HL-60/S4 treated with retinoic acid at 250 ng/mL for 4 days and 3 days (cell line): ENCODE measurements at regions not wholly inside any gene's neighbourhood (a gene's known extent, or its start where the extent isn't known, plus 50 kb on each side); places are given as distances from the start of the nearest gene placed in this dataset.

Experiments
- in situ Hi-C: fragments of 300-500 bp; cut with MboI; formaldehyde crosslinking; loops from 2 replicates; pipeline ENCODE4 v1.7.0; 2022; ENCODE audit warnings: low sequenced_read_pairs

GRCh38 chr11:115740324-115740723, 236.1 kb upstream of the CADM1 start:
- in situ Hi-C loops = no loop called here

- in situ Hi-C loops = no loop called here
These were observed 235.7 kb upstream of the CADM1 start for GRCh38 chr11:115739878-115740277.

GRCh38 chr11:115739146-115739545, 234.9 kb upstream of the CADM1 start:
- in situ Hi-C loops = no loop called here

GRCh38 chr11:115737875-115738274, 233.7 kb upstream of the CADM1 start:
- in situ Hi-C loops = no loop called here

- in situ Hi-C loops = no loop called here
These were observed 231.9 kb upstream of the CADM1 start for GRCh38 chr11:115736146-115736545.

GRCh38 chr11:115724666-115725065, 220.5 kb upstream of the CADM1 start:
- in situ Hi-C loops = loop anchor here (25.0 kb wide), 1 partner anchor 387 kb away; no protein-coding TSS in a partner anchor

- in situ Hi-C loops = loop anchor here (25.0 kb wide), 1 partner anchor 385 kb away; no protein-coding TSS in a partner anchor
These were observed 218.5 kb upstream of the CADM1 start for GRCh38 chr11:115722711-115723110.

- in situ Hi-C loops = loop anchor here (25.0 kb wide), 1 partner anchor 384 kb away; no protein-coding TSS in a partner anchor
These were observed 217.2 kb upstream of the CADM1 start for GRCh38 chr11:115721296-115721995.

GRCh38 chr11:115720602-115721245, 216.5 kb upstream of the CADM1 start:
- in situ Hi-C loops = loop anchor here (25.0 kb wide), 1 partner anchor 383 kb away; no protein-coding TSS in a partner anchor

- in situ Hi-C loops = loop anchor here (25.0 kb wide), 1 partner anchor 382 kb away; no protein-coding TSS in a partner anchor
These were observed 214.7 kb upstream of the CADM1 start for GRCh38 chr11:115718945-115719344.

- in situ Hi-C loops = loop anchor here (25.0 kb wide), 1 partner anchor 381 kb away; no protein-coding TSS in a partner anchor
These were observed 213.9 kb upstream of the CADM1 start for GRCh38 chr11:115718106-115718505.

GRCh38 chr11:115716601-115717529, 212.7 kb upstream of the CADM1 start:
- in situ Hi-C loops = loop anchor here (25.0 kb wide), 1 partner anchor 380 kb away; no protein-coding TSS in a partner anchor

GRCh38 chr11:115716080-115716479, 211.9 kb upstream of the CADM1 start:
- in situ Hi-C loops = loop anchor here (25.0 kb wide), 1 partner anchor 379 kb away; no protein-coding TSS in a partner anchor

GRCh38 chr11:115715251-115715770, 211.1 kb upstream of the CADM1 start:
- in situ Hi-C loops = loop anchor here (25.0 kb wide), 1 partner anchor 378 kb away; no protein-coding TSS in a partner anchor

GRCh38 chr11:115712296-115712695, 208.1 kb upstream of the CADM1 start:
- in situ Hi-C loops = loop anchor here (25.0 kb wide), 1 partner anchor 375 kb away; no protein-coding TSS in a partner anchor

- in situ Hi-C loops = loop anchor here (25.0 kb wide), 1 partner anchor 374 kb away; no protein-coding TSS in a partner anchor
These were observed 206.8 kb upstream of the CADM1 start for GRCh38 chr11:115710980-115711379.

GRCh38 chr11:115710426-115710825, 206.2 kb upstream of the CADM1 start:
- in situ Hi-C loops = loop anchor here (25.0 kb wide), 1 partner anchor 373 kb away; no protein-coding TSS in a partner anchor

GRCh38 chr11:115709297-115709696, 205.1 kb upstream of the CADM1 start:
- in situ Hi-C loops = loop anchor here (25.0 kb wide), 1 partner anchor 372 kb away; no protein-coding TSS in a partner anchor

- in situ Hi-C loops = loop anchor here (25.0 kb wide), 1 partner anchor 370 kb away; no protein-coding TSS in a partner anchor
These were observed 203.1 kb upstream of the CADM1 start for GRCh38 chr11:115707180-115707905.
